Tongue (tissue), 1 donor: ENCODE measurements at regions not wholly inside any gene's neighbourhood (a gene's known extent, or its start where the extent isn't known, plus 50 kb on each side); places are given as distances from the start of the nearest gene placed in this dataset.
A peak's percentile ranks its signal among the peaks of the same experiment; 100 is the strongest.
"Not testable (repeated sequence)": the region's sequence is repeated elsewhere in the genome, so short reads cannot be mapped to it uniquely, and the experiment has no call there.

Source experiments
- DNase-seq: peaks from one replicate; pipeline ENCODE4 v3.0.0-alpha.2; 2015

DNA sequence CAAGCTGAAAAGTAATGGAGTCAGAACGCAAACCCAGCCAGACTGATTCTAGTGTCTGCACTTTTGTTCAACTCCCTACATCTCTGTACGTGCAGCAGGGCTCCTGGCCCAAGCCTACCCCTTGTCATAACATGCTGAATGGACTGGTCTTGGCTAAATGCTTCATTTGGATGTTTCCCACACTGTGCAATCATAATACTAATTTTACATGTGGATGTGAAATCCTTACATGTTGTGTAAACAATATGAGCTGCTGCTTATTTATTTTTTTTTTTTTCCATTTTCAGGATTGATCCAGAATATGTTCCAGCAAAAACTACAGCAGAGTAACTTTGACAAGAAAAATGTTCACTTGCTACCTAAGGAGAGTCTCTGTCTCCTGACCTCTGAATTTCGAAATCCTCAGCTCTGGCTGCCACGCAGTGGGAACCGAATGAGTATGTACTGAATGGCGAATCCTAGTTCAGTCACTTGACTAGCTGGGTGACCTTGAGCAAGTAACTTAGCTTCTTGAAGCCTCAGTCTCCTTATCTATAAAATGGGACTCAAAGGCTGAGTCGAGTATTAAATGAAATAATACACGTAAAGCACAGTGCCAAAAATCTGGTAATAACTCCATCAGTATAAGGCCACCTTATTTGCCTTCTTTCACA is 133.4 kb downstream of the EHF start:
- DNase-seq = peak; percentile 61

GRCh38 chr11:34750692-34751405 is 130.0 kb downstream of the EHF start:
- DNase-seq = no peak

DNA sequence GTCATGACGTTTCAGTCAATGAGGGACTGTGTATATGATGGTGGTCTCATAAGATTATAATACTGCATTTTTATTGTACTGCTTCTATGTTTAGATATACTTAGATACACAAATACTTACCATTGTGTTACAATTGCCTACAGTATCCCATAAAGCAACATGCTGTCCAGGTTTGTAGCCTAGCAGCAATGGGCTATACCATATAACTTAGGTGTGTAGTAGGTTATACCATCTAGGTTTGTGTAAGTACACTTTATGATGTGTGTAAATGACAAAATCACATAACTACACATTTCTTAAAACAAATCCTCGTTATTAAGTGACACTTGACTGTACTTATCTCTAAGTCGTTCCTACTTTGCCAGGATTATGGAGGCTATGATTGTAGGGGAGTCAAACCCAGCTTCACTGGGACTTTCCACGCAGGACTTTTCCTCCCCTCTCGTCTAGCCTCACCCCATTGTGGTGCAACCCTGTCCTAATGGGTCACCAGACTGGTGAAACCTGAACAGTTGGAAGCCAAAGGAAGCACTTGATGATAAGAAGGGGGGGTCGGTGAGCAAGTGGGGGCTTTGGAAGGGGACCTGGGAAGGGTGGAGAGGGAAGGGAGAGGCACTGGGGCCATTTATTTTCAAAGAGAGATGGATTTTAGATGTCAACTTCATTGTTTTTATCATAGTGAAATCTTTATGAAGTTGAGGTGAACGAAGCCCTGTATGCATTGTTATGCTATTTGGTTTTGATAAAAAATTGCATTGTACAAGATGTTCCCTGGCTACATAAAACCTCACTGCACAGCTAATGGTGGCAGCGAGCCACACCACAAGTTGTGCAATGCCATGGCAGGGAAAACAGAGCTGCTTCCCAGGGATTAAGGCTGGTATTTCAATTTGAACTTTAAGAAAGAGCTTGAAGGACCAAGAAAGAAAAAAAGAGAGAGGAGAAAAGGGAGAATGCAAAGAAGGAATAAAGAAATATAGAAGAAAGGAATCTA is 129.1 kb downstream of the EHF start:
- DNase-seq = no peak

- DNase-seq = peak; percentile 19
Observed at GRCh38 chr11:34748036-34748435, 127.1 kb downstream of the EHF start.

DNA sequence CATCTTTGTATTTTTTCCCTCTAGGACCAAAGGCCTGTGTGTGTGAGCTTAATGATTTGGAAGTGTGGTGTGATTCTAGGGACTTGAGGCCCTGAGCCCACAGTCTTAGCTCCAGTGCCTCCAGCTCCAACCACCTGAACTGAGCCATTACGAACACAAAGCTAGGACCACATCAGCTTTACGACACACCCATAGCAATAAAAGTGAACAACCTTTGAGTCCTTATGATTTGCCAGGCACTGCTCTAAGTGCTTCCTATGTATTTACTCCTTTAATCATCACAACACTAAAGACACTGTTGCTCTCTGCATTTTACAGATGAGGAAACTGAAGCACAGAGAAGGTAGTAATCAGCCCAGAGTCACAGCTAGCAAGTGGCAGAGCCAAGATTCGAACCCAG is 126.4 kb downstream of the EHF start:
- no peak for DNase-seq

DNA sequence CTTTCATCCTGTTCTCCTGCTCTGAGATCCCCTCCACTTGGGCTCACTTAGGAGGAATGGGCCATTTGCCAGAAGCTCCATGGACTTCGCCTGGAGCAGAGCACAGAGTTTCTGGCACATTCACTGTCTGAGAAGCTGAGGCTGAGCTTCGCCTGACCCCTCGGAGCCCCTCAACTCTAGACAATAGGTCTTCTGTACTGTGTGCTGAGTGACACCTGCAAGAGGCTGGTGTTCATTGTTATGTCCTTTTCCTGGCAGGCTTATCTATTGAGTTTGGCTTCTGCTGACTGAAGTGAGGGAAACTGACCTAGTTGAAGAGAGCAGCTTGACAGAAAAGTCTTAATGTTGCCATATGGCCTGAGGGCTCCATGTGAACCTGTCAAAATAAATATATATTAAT is 124.3 kb downstream of the EHF start:
- peak; percentile 58 for DNase-seq

DNA sequence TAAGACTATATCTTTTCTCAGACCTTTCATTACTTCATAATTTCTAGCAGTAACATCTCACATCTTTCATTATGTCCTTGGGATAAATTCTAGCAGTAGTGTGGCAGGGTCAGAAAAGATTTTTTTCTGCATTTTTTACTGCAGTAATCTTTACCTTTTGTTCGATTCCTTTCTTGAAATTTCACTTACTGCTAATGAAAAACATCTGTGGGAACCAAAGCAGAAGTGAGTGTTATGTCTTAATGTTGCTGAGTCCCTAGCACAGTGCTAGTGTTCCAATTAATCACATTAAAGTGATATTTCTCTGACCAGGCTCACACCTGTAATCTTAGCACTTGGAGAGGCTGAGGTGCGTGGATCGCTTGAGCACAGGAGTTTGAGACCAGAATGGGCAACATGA is 123.6 kb downstream of the EHF start:
- DNase-seq = no peak

GRCh38 chr11:34738237-34738636 is 117.3 kb downstream of the EHF start:
- DNase-seq = no peak

DNA sequence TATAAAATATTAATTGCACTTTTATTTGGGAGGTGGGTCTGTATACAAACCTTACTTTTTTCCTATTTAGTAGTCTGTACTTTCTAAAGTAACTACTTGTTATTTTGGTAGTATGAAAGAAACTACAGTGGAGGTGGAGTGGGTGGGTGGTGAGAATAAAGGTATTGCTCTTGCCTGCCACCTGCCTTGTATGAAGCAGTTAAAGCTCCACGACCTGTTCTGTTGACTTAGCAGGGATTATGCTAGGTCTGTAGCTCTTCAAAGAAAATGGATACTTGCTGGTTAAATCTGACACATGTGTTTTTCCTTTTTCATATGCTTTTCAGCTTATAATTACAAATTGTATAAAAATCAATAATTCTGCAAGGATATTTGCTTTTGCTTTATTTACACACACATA is 111.9 kb downstream of the EHF start:
- DNase-seq = no peak

DNA sequence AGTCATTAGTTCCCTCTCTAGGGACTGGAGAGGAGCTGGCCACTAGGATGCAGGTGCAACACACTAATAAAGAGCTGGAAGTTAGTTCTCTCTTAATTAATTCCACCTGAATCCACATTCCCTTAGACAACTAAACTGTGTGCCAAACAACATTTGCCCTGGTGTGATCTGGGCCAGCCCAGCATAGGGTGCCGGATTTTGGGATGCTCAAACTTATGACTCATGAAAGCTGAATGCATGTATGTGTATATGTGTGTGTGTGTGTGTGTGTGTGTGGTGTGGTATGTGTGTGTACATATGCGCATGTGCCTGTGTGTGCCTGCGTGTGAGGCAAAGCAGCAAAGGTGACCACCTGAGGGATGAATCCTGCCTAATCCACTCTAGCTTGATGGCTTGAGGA is 110.7 kb downstream of the EHF start:
- no peak for DNase-seq

GRCh38 chr11:34730544-34731295 is 109.8 kb downstream of the EHF start:
- no peak for DNase-seq

DNA sequence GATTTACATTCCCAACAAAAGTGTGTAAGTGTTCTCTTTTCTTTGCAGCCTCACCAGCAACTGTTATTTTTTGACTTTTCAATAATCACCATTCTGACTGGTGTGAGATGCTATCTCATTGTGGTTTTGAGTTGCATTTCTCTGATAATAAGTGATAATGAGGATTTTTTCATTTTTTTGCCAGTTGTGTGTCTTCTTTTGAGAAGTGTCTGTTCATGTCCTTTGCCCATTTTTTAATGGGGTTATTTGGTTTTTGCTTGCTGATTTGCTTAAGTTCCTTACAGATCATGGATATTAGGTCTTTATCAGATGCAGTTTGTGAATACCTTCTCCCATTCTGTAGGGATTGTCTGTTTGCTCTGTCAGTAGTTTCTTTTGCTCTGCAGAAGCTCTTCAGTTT is 107.7 kb downstream of the EHF start:
- DNase-seq = no peak

DNA sequence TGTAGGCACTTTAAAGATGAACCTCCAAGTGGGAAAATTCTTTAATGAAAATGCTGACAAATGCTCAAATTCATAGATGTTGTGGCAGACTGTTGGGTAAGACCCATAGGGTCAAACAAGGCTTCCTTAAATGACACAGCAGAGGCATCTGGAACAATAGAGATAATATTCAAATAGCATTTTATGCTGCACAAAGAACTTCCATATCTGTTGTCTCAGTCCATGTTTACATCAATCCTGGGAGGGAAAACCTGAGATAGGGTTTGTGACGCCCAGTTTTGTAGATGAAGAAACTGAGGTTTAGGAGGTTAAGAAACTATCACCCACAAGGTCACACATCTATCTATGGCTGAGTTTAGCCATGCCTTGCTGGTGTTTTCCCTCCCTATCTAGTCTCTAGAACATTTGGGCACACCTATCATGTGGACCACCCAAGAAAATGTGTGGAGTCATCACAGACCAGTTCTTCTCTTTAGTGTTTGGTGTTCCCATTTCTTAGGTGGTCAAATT is 106.4 kb downstream of the EHF start:
- DNase-seq = no peak

- no peak for DNase-seq
Observed at GRCh38 chr11:34724973-34725372, 104.1 kb downstream of the EHF start.

GRCh38 chr11:34721646-34722045 is 100.8 kb downstream of the EHF start:
- no peak for DNase-seq

GRCh38 chr11:34719303-34719848 is 98.5 kb downstream of the EHF start:
- no peak for DNase-seq

- not testable (repeated sequence) for DNase-seq
Observed at GRCh38 chr11:34713631-34714030, 92.7 kb downstream of the EHF start.
